ENCODE measurements at regions not wholly inside any gene's neighbourhood (a gene's known extent, or its start where the extent isn't known, plus 50 kb on each side); places are given as distances from the start of the nearest gene placed in this dataset.

GRCh38 chr12:60112063-60112462, 516.2 kb downstream of the SLC16A7 start:
- Histone ChIP-seq H3K9ac (ENCODE audit: low read length) (no peak overlapping the region), H3K4me3 (replicated peaks in 1 of 2; ENCODE audit: low read depth in 1 of 2, low read length in 2 of 2) (no peak overlapping the region), H3K27me3 (ENCODE audit: insufficient read depth, low read length) (no peaks in the 10 kb centered on the region), H3K9me2 (ENCODE audit: insufficient read depth) (no peaks in the 10 kb centered on the region), H3K4me2 (ENCODE audit: low read length) (no peak overlapping the region), H4K20me1 (ENCODE audit: insufficient read depth) (no peaks in the 10 kb centered on the region), H2AFZ (ENCODE audit: low read depth, low read length, poor library complexity, severe bottlenecking) (no peak overlapping the region), H3K79me2 (ENCODE audit: insufficient read depth, low read length) (no peaks in the 10 kb centered on the region), H3K27ac (ENCODE audit: low read depth, low read length) (no peak overlapping the region), H3K4me1 (ENCODE audit: control insufficient read depth in 1 of 2, insufficient read depth in 2 of 2, low read length in 2 of 2) (no peaks in the 10 kb centered on the region), H3K9me3 (ENCODE audit: control insufficient read depth in 1 of 2, insufficient read depth in 1 of 2, low read depth in 1 of 2, low read length in 2 of 2) (no peaks in the 10 kb centered on the region), H3K36me3 (ENCODE audit: control insufficient read depth in 1 of 2, insufficient read depth in 2 of 2, low read length in 2 of 2) (no peaks in the 10 kb centered on the region)
- TF ChIP-seq ATF3 (IDR thresholded peaks at IDR 0.05) (no peak), POLR2A (IDR thresholded peaks at IDR 0.05; ENCODE audit: borderline replicate concordance, extremely low read depth, insufficient read depth, insufficient read length) (no peak), ZFX (IDR thresholded peaks at IDR 0.05) (no peak), CTCF (IDR thresholded peaks at IDR 0.05 in 2 of 3, conservative IDR thresholded peaks at IDR 0.05 in 1 of 3; ENCODE audit: borderline replicate concordance in 1 of 3, insufficient read depth in 1 of 3, low read depth in 2 of 3, low read length in 2 of 3) (no peak), RAD21 (IDR thresholded peaks at IDR 0.05; ENCODE audit: low read depth) (no peak), FOSL1 (IDR thresholded peaks at IDR 0.05; ENCODE audit: low read depth) (no peak), REST (IDR thresholded peaks at IDR 0.05; ENCODE audit: low read depth) (no peak), EZH2phosphoT487 (IDR thresholded peaks at IDR 0.05; ENCODE audit: borderline replicate concordance) (no peak), JUND (IDR thresholded peaks at IDR 0.05) (no peak), EGR1 (IDR thresholded peaks at IDR 0.05; ENCODE audit: low read depth) (no peak), EZH2 (IDR thresholded peaks at IDR 0.05) (no peak), SIN3A (IDR thresholded peaks at IDR 0.05; ENCODE audit: low read depth) (no peak), ELF1 (IDR thresholded peaks at IDR 0.05; ENCODE audit: borderline replicate concordance, low read depth) (no peak), ZNF274 (IDR thresholded peaks at IDR 0.05; ENCODE audit: low read depth, low read length) (no peak), POLR2AphosphoS5 (IDR thresholded peaks at IDR 0.05; ENCODE audit: low read depth, low read length) (no peak)
- CTCF ChIA-PET: no interaction called here
- POLR2A ChIA-PET: no interaction called here
- ATAC-seq (no peak), DNase-seq (ENCODE audit: low read depth, low spot score) (no peak)
- BruUV-seq (replicated peaks): no TSS peak
- intact Hi-C loops (cut with micrococcal nuclease): no loop called here
- RAD21 ChIA-PET (ENCODE audit: low non-redundant PET in 1 of 2, low total read pairs in 2 of 2, uncharacterized antibody in 2 of 2, unreplicated experiment in 2 of 2): no interaction called here
